GM23338 (cell line): ENCODE measurements at regions not wholly inside any gene's neighbourhood (a gene's known extent, or its start where the extent isn't known, plus 50 kb on each side); places are given as distances from the start of the nearest gene placed in this dataset.

Source experiments
- CREB1 ChIP-seq: fragments of 250-450 bp; sonication (Bioruptor Pico); IDR thresholded peaks from 2 replicates; pipeline ENCODE4 v1.5.0; 2020; ENCODE audit warnings: low read depth, mild to moderate bottlenecking, moderate library complexity
- EZH2 ChIP-seq: fragments of 200-600 bp; sonication (generic); IDR thresholded peaks from one replicate; pipeline ENCODE4 v1.8.0; 2017; ENCODE audit warnings: antibody characterized with exemption, mild to moderate bottlenecking, low read depth; ENCODE audit not compliant: unreplicated experiment
- EZH2phosphoT487 ChIP-seq: fragments of 200-600 bp; sonication (generic); IDR thresholded peaks from one replicate; pipeline ENCODE4 v1.8.1; 2018; ENCODE audit warnings: antibody characterized with exemption; ENCODE audit not compliant: unreplicated experiment
- JUNB ChIP-seq: IDR thresholded peaks from one replicate; pipeline ENCODE4 v1.6.1; 2016; ENCODE audit warnings: antibody characterized with exemption; ENCODE audit not compliant: unreplicated experiment
- POLR2AphosphoS5 ChIP-seq: IDR thresholded peaks from 2 replicates; pipeline ENCODE4 v1.6.1; 2016; ENCODE audit warnings: antibody characterized with exemption, low read depth
- TF ChIP-seq, protein P1 (sequence below), 2 experiments: fragments of 200-600 bp in 1 of 2; sonication (generic) in 1 of 2; conservative IDR thresholded peaks; 2 replicates each; pipeline versions ENCODE4 v1.5.1 to v1.6.1; 2016 to 2017; ENCODE audit warnings: antibody characterized with exemption in 2 of 2, low read depth in 2 of 2, mild to moderate bottlenecking in 2 of 2, moderate library complexity in 1 of 2
- TF ChIP-seq, protein P2 (sequence below): IDR thresholded peaks from 2 replicates; pipeline ENCODE4 v1.6.1; 2016; ENCODE audit warnings: antibody characterized with exemption

DNA sequence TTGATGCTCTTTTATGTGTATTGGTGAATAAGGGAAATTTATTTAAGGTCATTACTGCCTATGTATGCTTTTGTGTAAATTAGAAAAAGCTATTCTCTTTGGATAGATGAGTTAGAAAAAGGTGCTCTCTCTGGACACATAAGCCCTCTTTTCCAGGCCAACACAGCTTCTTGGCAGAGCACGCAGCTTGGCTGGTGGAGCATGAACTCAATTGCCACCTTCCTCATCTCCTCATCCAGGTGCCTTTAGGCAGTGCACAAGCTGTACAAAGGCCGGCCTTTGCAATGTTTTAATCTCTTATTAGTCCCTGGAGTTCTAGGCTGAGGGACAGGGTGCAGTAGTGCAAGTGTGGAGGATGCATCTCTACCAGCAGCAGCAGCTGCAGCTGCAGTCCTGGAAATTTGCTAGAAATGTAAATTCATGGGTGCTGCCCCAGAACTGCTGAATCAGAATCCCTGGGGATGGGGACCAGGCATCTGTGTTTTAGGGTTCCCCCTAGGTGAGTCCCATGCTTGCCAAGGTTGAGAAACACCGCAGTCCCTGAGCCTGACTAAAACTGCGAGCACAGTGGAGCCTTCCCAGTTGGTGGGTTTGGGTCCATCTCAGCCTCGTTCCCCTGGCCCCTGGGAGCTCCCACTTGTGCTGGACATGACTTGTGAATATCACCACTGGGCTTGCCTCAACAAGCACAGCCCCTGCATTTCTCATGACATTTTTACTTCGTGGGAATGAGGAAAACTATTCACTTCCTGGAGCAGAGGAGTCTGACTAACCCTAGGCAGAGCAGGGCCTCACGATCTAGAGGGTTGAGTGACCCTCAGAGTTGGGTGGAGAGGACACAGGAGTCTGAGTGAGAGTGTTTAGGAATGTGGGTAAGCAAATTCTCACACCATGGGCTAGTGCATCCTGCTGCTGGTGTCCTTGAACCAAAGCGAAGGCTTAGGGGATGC lies 272.3 kb downstream of the ZSWIM6 start:
- no peak for TF ChIP-seq EZH2
- TF ChIP-seq, protein P1, sequence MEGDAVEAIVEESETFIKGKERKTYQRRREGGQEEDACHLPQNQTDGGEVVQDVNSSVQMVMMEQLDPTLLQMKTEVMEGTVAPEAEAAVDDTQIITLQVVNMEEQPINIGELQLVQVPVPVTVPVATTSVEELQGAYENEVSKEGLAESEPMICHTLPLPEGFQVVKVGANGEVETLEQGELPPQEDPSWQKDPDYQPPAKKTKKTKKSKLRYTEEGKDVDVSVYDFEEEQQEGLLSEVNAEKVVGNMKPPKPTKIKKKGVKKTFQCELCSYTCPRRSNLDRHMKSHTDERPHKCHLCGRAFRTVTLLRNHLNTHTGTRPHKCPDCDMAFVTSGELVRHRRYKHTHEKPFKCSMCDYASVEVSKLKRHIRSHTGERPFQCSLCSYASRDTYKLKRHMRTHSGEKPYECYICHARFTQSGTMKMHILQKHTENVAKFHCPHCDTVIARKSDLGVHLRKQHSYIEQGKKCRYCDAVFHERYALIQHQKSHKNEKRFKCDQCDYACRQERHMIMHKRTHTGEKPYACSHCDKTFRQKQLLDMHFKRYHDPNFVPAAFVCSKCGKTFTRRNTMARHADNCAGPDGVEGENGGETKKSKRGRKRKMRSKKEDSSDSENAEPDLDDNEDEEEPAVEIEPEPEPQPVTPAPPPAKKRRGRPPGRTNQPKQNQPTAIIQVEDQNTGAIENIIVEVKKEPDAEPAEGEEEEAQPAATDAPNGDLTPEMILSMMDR (conservative IDR thresholded peaks at IDR 0.05; ENCODE audit: low read depth in 2 of 2): no peak
- no peak for TF ChIP-seq EZH2phosphoT487
- no peak for TF ChIP-seq POLR2AphosphoS5
- TF ChIP-seq, protein P2, sequence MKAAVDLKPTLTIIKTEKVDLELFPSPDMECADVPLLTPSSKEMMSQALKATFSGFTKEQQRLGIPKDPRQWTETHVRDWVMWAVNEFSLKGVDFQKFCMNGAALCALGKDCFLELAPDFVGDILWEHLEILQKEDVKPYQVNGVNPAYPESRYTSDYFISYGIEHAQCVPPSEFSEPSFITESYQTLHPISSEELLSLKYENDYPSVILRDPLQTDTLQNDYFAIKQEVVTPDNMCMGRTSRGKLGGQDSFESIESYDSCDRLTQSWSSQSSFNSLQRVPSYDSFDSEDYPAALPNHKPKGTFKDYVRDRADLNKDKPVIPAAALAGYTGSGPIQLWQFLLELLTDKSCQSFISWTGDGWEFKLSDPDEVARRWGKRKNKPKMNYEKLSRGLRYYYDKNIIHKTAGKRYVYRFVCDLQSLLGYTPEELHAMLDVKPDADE: no peak
- no peak for TF ChIP-seq CREB1
- no peak for TF ChIP-seq JUNB
